Loucy (cell line): ENCODE measurements at regions not wholly inside any gene's neighbourhood (a gene's known extent, or its start where the extent isn't known, plus 50 kb on each side); places are given as distances from the start of the nearest gene placed in this dataset.

Experiments
- H2AFZ ChIP-seq: fragments of 200-600 bp; sonication (generic); 2 replicates; pipeline ENCODE4 v1.6.0; 2016; ENCODE audit warnings: antibody characterized with exemption, mild to moderate bottlenecking, low read length, moderate library complexity
- H3F3A ChIP-seq: fragments of 200-600 bp; 2 replicates; pipeline ENCODE4 v1.6.0; 2016; ENCODE audit warnings: antibody characterized with exemption, low read depth, mild to moderate bottlenecking
- H3K27me3 ChIP-seq: fragments of 200-600 bp; sonication (generic); 2 replicates; pipeline ENCODE4 v1.6.1; 2014; ENCODE audit warnings: low read length, mild to moderate bottlenecking; ENCODE audit not compliant: insufficient read depth, poor library complexity, severe bottlenecking
- H3K36me3 ChIP-seq: fragments of 200-600 bp; sonication (generic); 2 replicates; pipeline ENCODE4 v1.6.1; 2016; ENCODE audit warnings: low read length; ENCODE audit not compliant: insufficient read depth
- H3K4me1 ChIP-seq: fragments of 200-600 bp; sonication (generic); 2 replicates; pipeline ENCODE4 v1.5.1; 2014; ENCODE audit warnings: low read length, mild to moderate bottlenecking; ENCODE audit not compliant: insufficient read depth, poor library complexity, severe bottlenecking
- H3K4me2 ChIP-seq: fragments of 200-600 bp; sonication (generic); 2 replicates; pipeline ENCODE4 v1.6.0; 2014; ENCODE audit warnings: antibody characterized with exemption, low read length, low read depth, mild to moderate bottlenecking; ENCODE audit not compliant: poor library complexity, severe bottlenecking
- H3K4me3 ChIP-seq: fragments of 200-600 bp; sonication (generic); 2 replicates; pipeline ENCODE4 v1.5.1; 2014; ENCODE audit warnings: low read length, mild to moderate bottlenecking, mixed read lengths; ENCODE audit not compliant: poor library complexity, severe bottlenecking
- H3K79me2 ChIP-seq: fragments of 200-600 bp; sonication (generic); 2 replicates; pipeline ENCODE4 v1.6.1; 2014; ENCODE audit warnings: low read length; ENCODE audit not compliant: insufficient read depth
- H3K9ac ChIP-seq: fragments of 200-600 bp; sonication (generic); 2 replicates; pipeline ENCODE4 v1.6.0; 2014; ENCODE audit warnings: mild to moderate bottlenecking, low read depth, low read length, moderate library complexity; ENCODE audit not compliant: poor library complexity, severe bottlenecking
- H3K9me2 ChIP-seq: fragments of 200-600 bp; sonication (generic); replicated peaks from 2 replicates; pipeline ENCODE4 v1.6.1; 2016; ENCODE audit warnings: low read depth, low read length, mixed read lengths
- H3K9me3 ChIP-seq: fragments of 200-600 bp; sonication (generic); 2 replicates; pipeline ENCODE4 v1.6.1; 2014; ENCODE audit warnings: mild to moderate bottlenecking, antibody characterized with exemption, low read length, low read depth; ENCODE audit not compliant: insufficient read depth
- H4K20me1 ChIP-seq: fragments of 200-600 bp; sonication (generic); 2 replicates; pipeline ENCODE4 v1.6.0; 2014; ENCODE audit warnings: antibody characterized with exemption, low read length, mild to moderate bottlenecking; ENCODE audit not compliant: insufficient read depth, poor library complexity, severe bottlenecking
- EZH2phosphoT487 ChIP-seq: fragments of 200-600 bp; IDR thresholded peaks from 2 replicates; pipeline ENCODE4 v1.6.1; 2018; ENCODE audit warnings: antibody characterized with exemption, mild to moderate bottlenecking, moderate library complexity, borderline replicate concordance
- TF ChIP-seq, protein P1 (sequence below): fragments of 200-600 bp; sonication (generic); conservative IDR thresholded peaks from 2 replicates; pipeline ENCODE4 v1.5.1; 2014; ENCODE audit warnings: mild to moderate bottlenecking, antibody characterized with exemption, low read length

DNA sequence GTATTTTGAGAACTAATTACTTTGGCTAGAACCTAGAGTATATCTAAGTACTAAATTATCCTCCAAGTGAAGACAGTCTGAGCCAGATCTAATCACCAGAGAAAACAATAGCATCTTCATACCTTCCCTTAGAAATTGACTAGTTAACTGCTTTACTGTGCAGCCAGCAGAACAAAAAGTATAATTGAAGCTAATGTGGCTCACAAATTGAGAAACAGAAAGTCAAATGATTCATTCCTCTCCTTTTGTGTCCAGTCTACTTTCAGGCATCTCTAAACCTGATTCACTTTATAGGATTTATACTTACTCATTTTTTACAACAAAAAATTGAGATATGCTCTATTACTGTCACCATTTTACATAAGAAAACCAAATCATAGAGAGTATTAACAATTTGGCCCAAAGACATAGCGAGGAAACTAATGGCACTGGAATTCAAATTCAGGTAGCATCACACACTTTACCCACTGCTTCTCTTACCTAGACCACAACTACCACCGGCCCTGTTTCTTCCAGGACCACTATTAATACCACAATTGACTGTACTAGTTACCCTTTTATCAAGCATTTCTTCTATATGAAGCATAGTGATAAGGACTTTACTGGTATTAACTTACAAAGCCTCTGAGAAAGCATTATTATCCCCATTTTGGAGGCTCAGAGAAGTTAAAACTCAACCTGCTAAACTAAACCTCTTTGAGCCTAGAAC lies 1402.6 kb upstream of the TENM4 start:
- H2AFZ ChIP-seq: no peak overlapping the region
- H3K4me3 ChIP-seq: no peak overlapping the region
- H3K36me3 ChIP-seq: no peaks in the 10 kb centered on the region
- no peaks in the 10 kb centered on the region for H3K4me1 ChIP-seq
- no peaks in the 10 kb centered on the region for H3K9me2 ChIP-seq
- TF ChIP-seq, protein P1, sequence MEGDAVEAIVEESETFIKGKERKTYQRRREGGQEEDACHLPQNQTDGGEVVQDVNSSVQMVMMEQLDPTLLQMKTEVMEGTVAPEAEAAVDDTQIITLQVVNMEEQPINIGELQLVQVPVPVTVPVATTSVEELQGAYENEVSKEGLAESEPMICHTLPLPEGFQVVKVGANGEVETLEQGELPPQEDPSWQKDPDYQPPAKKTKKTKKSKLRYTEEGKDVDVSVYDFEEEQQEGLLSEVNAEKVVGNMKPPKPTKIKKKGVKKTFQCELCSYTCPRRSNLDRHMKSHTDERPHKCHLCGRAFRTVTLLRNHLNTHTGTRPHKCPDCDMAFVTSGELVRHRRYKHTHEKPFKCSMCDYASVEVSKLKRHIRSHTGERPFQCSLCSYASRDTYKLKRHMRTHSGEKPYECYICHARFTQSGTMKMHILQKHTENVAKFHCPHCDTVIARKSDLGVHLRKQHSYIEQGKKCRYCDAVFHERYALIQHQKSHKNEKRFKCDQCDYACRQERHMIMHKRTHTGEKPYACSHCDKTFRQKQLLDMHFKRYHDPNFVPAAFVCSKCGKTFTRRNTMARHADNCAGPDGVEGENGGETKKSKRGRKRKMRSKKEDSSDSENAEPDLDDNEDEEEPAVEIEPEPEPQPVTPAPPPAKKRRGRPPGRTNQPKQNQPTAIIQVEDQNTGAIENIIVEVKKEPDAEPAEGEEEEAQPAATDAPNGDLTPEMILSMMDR: no peak
- TF ChIP-seq EZH2phosphoT487: no peak
- H3K27me3 ChIP-seq: no peaks in the 10 kb centered on the region
- no peaks in the 10 kb centered on the region for H3K79me2 ChIP-seq
- no peak overlapping the region for H3K4me2 ChIP-seq
- no peaks in the 10 kb centered on the region for H4K20me1 ChIP-seq
- H3K9me3 ChIP-seq: no peaks in the 10 kb centered on the region
- no peaks in the 10 kb centered on the region for H3F3A ChIP-seq
- no peak overlapping the region for H3K9ac ChIP-seq

DNA sequence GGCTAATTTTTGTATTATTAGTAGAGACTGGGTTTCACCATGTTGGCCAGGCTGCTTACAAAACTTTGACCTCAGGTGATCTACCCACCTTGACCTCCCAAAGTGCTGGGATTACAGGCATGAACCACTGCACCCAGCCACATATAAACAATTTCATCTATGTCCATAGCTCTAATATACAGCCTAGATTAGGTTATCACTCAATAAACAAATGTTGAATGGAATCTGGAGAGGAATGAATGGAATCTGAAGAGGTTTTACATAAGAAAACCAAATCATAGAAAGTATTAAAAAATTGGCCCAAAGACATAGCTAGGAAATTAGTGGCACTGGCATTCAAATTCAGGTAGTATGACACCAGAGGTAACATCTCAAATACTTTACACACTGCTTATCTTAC lies 1401.4 kb upstream of the TENM4 start:
- Histone ChIP-seq H3K4me1 (no peaks in the 10 kb centered on the region), H3K36me3 (no peaks in the 10 kb centered on the region), H3K27me3 (no peaks in the 10 kb centered on the region), H2AFZ (no peak overlapping the region), H3K9me3 (no peaks in the 10 kb centered on the region), H3K9me2 (no peaks in the 10 kb centered on the region), H3K9ac (no peak overlapping the region), H4K20me1 (no peaks in the 10 kb centered on the region), H3F3A (no peaks in the 10 kb centered on the region), H3K4me2 (no peak overlapping the region), H3K4me3 (no peak overlapping the region), H3K79me2 (no peaks in the 10 kb centered on the region)
- TF ChIP-seq EZH2phosphoT487: no peak
- TF ChIP-seq, protein P1: no peak

DNA sequence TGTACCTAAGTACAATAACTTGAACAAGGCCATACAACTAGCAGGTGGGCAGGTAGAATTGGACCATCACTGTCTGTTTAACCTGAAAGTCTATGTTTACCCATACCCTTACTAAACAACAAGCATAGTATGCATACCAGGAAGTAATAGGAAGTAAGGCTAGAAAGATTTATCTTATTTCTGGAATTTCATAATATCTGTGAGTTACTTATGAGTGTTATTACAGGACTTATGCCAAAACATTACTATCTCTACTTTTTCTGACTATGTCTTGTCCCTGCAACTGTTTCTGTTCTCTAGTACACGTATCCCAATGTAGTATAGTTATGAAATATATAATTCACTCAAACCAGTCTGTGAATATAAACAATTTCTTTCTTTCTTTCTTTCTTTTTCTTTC lies 1400.8 kb upstream of the TENM4 start:
- Histone ChIP-seq H3K36me3 (no peaks in the 10 kb centered on the region), H3K9me2 (no peaks in the 10 kb centered on the region), H3K9me3 (no peaks in the 10 kb centered on the region), H3K27me3 (no peaks in the 10 kb centered on the region), H3K4me3 (no peak overlapping the region), H3F3A (no peaks in the 10 kb centered on the region), H3K9ac (no peak overlapping the region), H2AFZ (no peak overlapping the region), H3K4me1 (no peaks in the 10 kb centered on the region), H3K4me2 (no peak overlapping the region), H3K79me2 (no peaks in the 10 kb centered on the region), H4K20me1 (no peaks in the 10 kb centered on the region)
- TF ChIP-seq EZH2phosphoT487: no peak
- TF ChIP-seq, protein P1: no peak
